Uterus (tissue), 3 donors: ENCODE measurements at regions not wholly inside any gene's neighbourhood (a gene's known extent, or its start where the extent isn't known, plus 50 kb on each side); places are given as distances from the start of the nearest gene placed in this dataset.

Source experiments
- DNase-seq, 2 donors: peaks; one replicate each; pipeline ENCODE4 v3.0.0-alpha.2; 2019 to 2020
- H3K27ac ChIP-seq, 2 donors: fragments of 200-600 bp; sonication (generic); 1 replicate in 1 of 2; 2 replicates in 1 of 2; pipeline ENCODE4 v1.5.1; 2016 to 2018
- H3K27me3 ChIP-seq, 2 donors: fragments of 200-600 bp; sonication (generic); one replicate each; pipeline ENCODE4 v1.5.1; 2018 to 2019; ENCODE audit warnings: control low read depth in 1 of 2
- H3K36me3 ChIP-seq, 2 donors: fragments of 200-600 bp; sonication (generic); one replicate each; pipeline ENCODE4 v1.5.1; 2019; ENCODE audit warnings: control low read depth in 1 of 2
- H3K4me1 ChIP-seq, 2 donors: fragments of 200-600 bp; sonication (generic); one replicate each; pipeline ENCODE4 v1.5.1; 2018 to 2019; ENCODE audit warnings: control low read depth in 1 of 2
- H3K4me3 ChIP-seq, 2 donors: fragments of 200-600 bp; sonication (generic); 1 replicate in 1 of 2; 2 replicates in 1 of 2; pipeline ENCODE4 v1.5.1; 2018 to 2019; ENCODE audit warnings: mild to moderate bottlenecking in 1 of 2
- H3K9me3 ChIP-seq, 2 donors: fragments of 200-600 bp; sonication (generic); one replicate each; pipeline ENCODE4 v1.5.1; 2019; ENCODE audit warnings: control low read depth in 1 of 2
- CTCF ChIP-seq, 4 experiments: fragments of 200-600 bp in 2 of 4; fragments of 450-650 bp in 2 of 4; sonication (generic) in 2 of 4; IDR thresholded peaks; one replicate each; pipeline ENCODE4 v1.5.1; 2016 to 2019; ENCODE audit warnings: antibody characterized with exemption in 4 of 4, mild to moderate bottlenecking in 2 of 4, moderate library complexity in 1 of 4
- POLR2A ChIP-seq, 2 donors: fragments of 450-650 bp; IDR thresholded peaks; one replicate each; pipeline ENCODE4 v1.6.1; 2016; ENCODE audit warnings: antibody characterized with exemption in 2 of 2, mild to moderate bottlenecking in 1 of 2, moderate library complexity in 1 of 2
- intact Hi-C: fragments of 100-400 bp; cut with DNase I; formaldehyde crosslinking; loops from one replicate; pipeline ENCODE4 v1.15.1; 2023; ENCODE audit warnings: low total_unique reads
- donor health status: DM: yes; HTN: yes; CAD: no.

- TF ChIP-seq POLR2A (IDR thresholded peaks at IDR 0.05) (no peak), CTCF (IDR thresholded peaks at IDR 0.05) (no peak)
- no peak overlapping the region for H3K27ac ChIP-seq
- H3K9me3 ChIP-seq: no peaks in the 10 kb centered on the region
- no peaks in the 10 kb centered on the region for H3K4me1 ChIP-seq
- no peaks in the 10 kb centered on the region for H3K27me3 ChIP-seq
- peak in 1 of 2 donors; percentile 51 for DNase-seq
- H3K36me3 ChIP-seq: no peaks in the 10 kb centered on the region
- no peak overlapping the region for H3K4me3 ChIP-seq
- intact Hi-C loops: no loop called here
Measured at GRCh38 chr5:54637654-54638053, 120.1 kb downstream of the SNX18 start.

GRCh38 chr5:54634089-54634488, 116.5 kb downstream of the SNX18 start:
- peaks cover 0 to 2% of the 10 kb centered on the region in 2 donors for H3K4me1 ChIP-seq
- no peak for DNase-seq
- H3K27ac ChIP-seq: no peak overlapping the region
- no peak overlapping the region for H3K4me3 ChIP-seq
- intact Hi-C loops: no loop called here
- no peaks in the 10 kb centered on the region for H3K9me3 ChIP-seq
- H3K27me3 ChIP-seq: no peaks in the 10 kb centered on the region
- no peaks in the 10 kb centered on the region for H3K36me3 ChIP-seq
- TF ChIP-seq POLR2A (IDR thresholded peaks at IDR 0.05) (no peak), CTCF (IDR thresholded peaks at IDR 0.05) (no peak)

- peaks cover 0 to 2% of the 10 kb centered on the region in 2 donors for H3K4me1 ChIP-seq
- no peaks in the 10 kb centered on the region for H3K36me3 ChIP-seq
- TF ChIP-seq POLR2A (IDR thresholded peaks at IDR 0.05) (no peak), CTCF (IDR thresholded peaks at IDR 0.05) (no peak)
- DNase-seq: no peak
- H3K4me3 ChIP-seq: no peak overlapping the region
- H3K27ac ChIP-seq: no peak overlapping the region
- H3K9me3 ChIP-seq: no peaks in the 10 kb centered on the region
- intact Hi-C loops: no loop called here
- no peaks in the 10 kb centered on the region for H3K27me3 ChIP-seq
Measured at GRCh38 chr5:54632131-54632701, 114.7 kb downstream of the SNX18 start.

GRCh38 chr5:54630738-54631359, 113.3 kb downstream of the SNX18 start:
- H3K36me3 ChIP-seq: no peaks in the 10 kb centered on the region
- H3K27me3 ChIP-seq: no peaks in the 10 kb centered on the region
- no peak overlapping the region for H3K27ac ChIP-seq
- no peak for TF ChIP-seq POLR2A (IDR thresholded peaks at IDR 0.05)
- H3K9me3 ChIP-seq: no peaks in the 10 kb centered on the region
- DNase-seq: no peak
- H3K4me3 ChIP-seq: no peak overlapping the region
- H3K4me1 ChIP-seq: peaks cover 0 to 2% of the 10 kb centered on the region in 2 donors
- intact Hi-C loops: no loop called here

- Histone ChIP-seq H3K27ac (no peak overlapping the region), H3K27me3 (no peaks in the 10 kb centered on the region), H3K4me3 (no peak overlapping the region), H3K9me3 (no peaks in the 10 kb centered on the region), H3K4me1 (peaks cover 0 to 2% of the 10 kb centered on the region in 2 donors), H3K36me3 (no peaks in the 10 kb centered on the region)
- intact Hi-C loops: no loop called here
- no peak for DNase-seq
- TF ChIP-seq POLR2A (IDR thresholded peaks at IDR 0.05) (no peak), CTCF (IDR thresholded peaks at IDR 0.05) (no peak)
Measured at GRCh38 chr5:54629115-54629514, 111.6 kb downstream of the SNX18 start.
